NCI-H526 (cell line): ENCODE measurements at regions not wholly inside any gene's neighbourhood (a gene's known extent, or its start where the extent isn't known, plus 50 kb on each side); places are given as distances from the start of the nearest gene placed in this dataset.

ENCODE experiments used
- DNase-seq, 2 experiments: peaks; one replicate each; lab custom pipeline; 2025; lab: John Stamatoyannopoulos, UW

- DNase-seq = no peak
Measured at GRCh38 chr6:108751851-108752732, 96.1 kb upstream of the ARMC2 start.

- DNase-seq = no peak
Measured at GRCh38 chr6:108752733-108753590, 95.3 kb upstream of the ARMC2 start.

GRCh38 chr6:108755257-108756240, 92.7 kb upstream of the ARMC2 start:
- no peak for DNase-seq

GRCh38 chr6:108757357-108757756, 90.9 kb upstream of the ARMC2 start:
- DNase-seq = no peak

GRCh38 chr6:108758884-108759283, 89.3 kb upstream of the ARMC2 start:
- DNase-seq = no peak

GRCh38 chr6:108760126-108761050, 87.8 kb upstream of the ARMC2 start:
- no peak for DNase-seq

GRCh38 chr6:108762394-108762793, 85.8 kb upstream of the ARMC2 start:
- DNase-seq = no peak

- DNase-seq = no peak
Measured at GRCh38 chr6:108763931-108764579, 84.2 kb upstream of the ARMC2 start.

- no peak for DNase-seq
Measured at GRCh38 chr6:108764580-108764950, 83.7 kb upstream of the ARMC2 start.

- no peak for DNase-seq
Measured at GRCh38 chr6:108765495-108765894, 82.7 kb upstream of the ARMC2 start.

- no peak for DNase-seq
Measured at GRCh38 chr6:108766419-108766818, 81.8 kb upstream of the ARMC2 start.

- no peak for DNase-seq
Measured at GRCh38 chr6:108766886-108767285, 81.3 kb upstream of the ARMC2 start.

- DNase-seq = no peak
Measured at GRCh38 chr6:108767418-108768165, 80.6 kb upstream of the ARMC2 start.

- no peak for DNase-seq
Measured at GRCh38 chr6:108768166-108768555, 80.1 kb upstream of the ARMC2 start.

- DNase-seq = no peak
Measured at GRCh38 chr6:108768792-108769524, 79.3 kb upstream of the ARMC2 start.

- DNase-seq = no peak
Measured at GRCh38 chr6:108771421-108771820, 76.8 kb upstream of the ARMC2 start.

GRCh38 chr6:108774555-108774954, 73.7 kb upstream of the ARMC2 start:
- DNase-seq = no peak

- DNase-seq = no peak
Measured at GRCh38 chr6:108777536-108777935, 70.7 kb upstream of the ARMC2 start.
